IMR-90 (cell line): ENCODE measurements at regions not wholly inside any gene's neighbourhood (a gene's known extent, or its start where the extent isn't known, plus 50 kb on each side); places are given as distances from the start of the nearest gene placed in this dataset.

Experiments
- ATAC-seq: fragments of 200-7000 bp; cut with Tn5 transposase; 2 replicates; pipeline ENCODE4 v1.9.1; 2020; ENCODE audit warnings: low read depth, mild to moderate bottlenecking, moderate library complexity
- BruUV-seq: library from RNA; stranded (reverse); fragments of 400-500 nt; replicated peaks from 2 replicates; lab custom pipeline; 2021; lab: Mats Ljungman, UMichigan
- CTCF ChIA-PET: fragments of 300-600 bp; formaldehyde crosslinking; extraction: SDS; loops from one replicate; lab custom pipeline; 2021; ENCODE audit warnings: antibody characterized with exemption; lab: Yijun Ruan, JAX
- POLR2A ChIA-PET: fragments of 300-600 bp; sonication (Branson Sonifier 250); formaldehyde crosslinking; loops from one replicate; lab custom pipeline; 2022; ENCODE audit warnings: antibody characterized with exemption; ENCODE audit not compliant: unreplicated experiment; lab: Charles Lee
- DNase-seq: peaks from one replicate; pipeline ENCODE4 v3.0.0; 2013
- H2AFZ ChIP-seq: replicated peaks from 2 replicates; pipeline ENCODE3; 2013; ENCODE audit warnings: low read length, mild to moderate bottlenecking; ENCODE audit not compliant: poor library complexity
- H2AK5ac ChIP-seq: 2 replicates; pipeline ENCODE4 v1.6.1; 2013; ENCODE audit warnings: low read depth, low read length, inconsistent platforms
- H2AK9ac ChIP-seq: replicated peaks from 2 replicates; pipeline ENCODE3; 2013; ENCODE audit warnings: mild to moderate bottlenecking, low read depth, low read length, moderate library complexity; ENCODE audit not compliant: poor library complexity
- H2BK120ac ChIP-seq: 2 replicates; pipeline ENCODE4 v1.6.1; 2013; ENCODE audit warnings: low read depth, low read length, inconsistent platforms
- H2BK15ac ChIP-seq: 3 replicates; pipeline ENCODE4 v1.6.1; 2013; ENCODE audit warnings: low read depth, low read length, inconsistent platforms
- H2BK20ac ChIP-seq: 2 replicates; pipeline ENCODE4 v1.6.1; 2013; ENCODE audit warnings: low read depth, mild to moderate bottlenecking, inconsistent platforms, low read length, moderate library complexity
- H2BK5ac ChIP-seq: 2 replicates; pipeline ENCODE4 v1.6.1; 2013; ENCODE audit warnings: mild to moderate bottlenecking, low read depth, low read length, inconsistent platforms; ENCODE audit not compliant: poor library complexity, severe bottlenecking
- H3K14ac ChIP-seq: replicated peaks from 2 replicates; pipeline ENCODE4 v1.6.1; 2013; ENCODE audit warnings: low read depth, low read length, inconsistent platforms
- H3K18ac ChIP-seq: 2 replicates; pipeline ENCODE4 v1.6.1; 2013; ENCODE audit warnings: low read depth, low read length, control low read depth
- H3K23ac ChIP-seq: 2 replicates; pipeline ENCODE4 v1.6.1; 2013; ENCODE audit warnings: low read depth, low read length, inconsistent platforms
- H3K27ac ChIP-seq: 2 replicates; pipeline ENCODE4 v1.5.1; 2013; ENCODE audit warnings: mild to moderate bottlenecking, control low read depth, low read length; ENCODE audit not compliant: insufficient read depth
- H3K27me3 ChIP-seq: 2 replicates; pipeline ENCODE4 v1.6.1; 2013; ENCODE audit warnings: low read length; ENCODE audit not compliant: control insufficient read depth, insufficient read depth
- H3K36me3 ChIP-seq: 2 replicates; pipeline ENCODE4 v1.6.1; 2013; ENCODE audit warnings: low read length, mixed read lengths; ENCODE audit not compliant: control insufficient read depth, insufficient read depth
- H3K4ac ChIP-seq: 2 replicates; pipeline ENCODE4 v1.6.1; 2013; ENCODE audit warnings: low read depth, low read length, inconsistent platforms
- H3K4me1 ChIP-seq: 2 replicates; pipeline ENCODE4 v1.6.1; 2013; ENCODE audit warnings: low read length, mixed read lengths; ENCODE audit not compliant: control insufficient read depth, insufficient read depth
- H3K4me2 ChIP-seq: 2 replicates; pipeline ENCODE4 v1.6.1; 2013; ENCODE audit warnings: low read depth, mild to moderate bottlenecking, control low read depth, low read length, moderate library complexity
- H3K4me3 ChIP-seq: 2 replicates; pipeline ENCODE4 v1.5.1; 2013; ENCODE audit warnings: low read depth, mild to moderate bottlenecking, control low read depth, low read length, moderate library complexity; ENCODE audit not compliant: insufficient read depth
- H3K56ac ChIP-seq: 2 replicates; pipeline ENCODE4 v1.6.1; 2013; ENCODE audit warnings: low read length, inconsistent platforms; ENCODE audit not compliant: insufficient read depth; ENCODE audit errors: extremely low read depth
- H3K79me1 ChIP-seq, 2 experiments: 2 replicates each; pipeline ENCODE4 v1.6.1; 2013; ENCODE audit warnings: low read length in 2 of 2, inconsistent platforms in 1 of 2, low read depth in 1 of 2
- H3K9ac ChIP-seq: 2 replicates; pipeline ENCODE4 v1.6.1; 2013; ENCODE audit warnings: low read depth, low read length, control low read depth
- H3K9me1 ChIP-seq: 2 replicates; pipeline ENCODE4 v1.6.1; 2013; ENCODE audit warnings: low read length, inconsistent platforms; ENCODE audit not compliant: insufficient read depth
- H3K9me3 ChIP-seq: 2 replicates; pipeline ENCODE4 v1.6.1; 2013; ENCODE audit warnings: low read length; ENCODE audit not compliant: control insufficient read depth, insufficient read depth
- H4K20me1 ChIP-seq: 2 replicates; pipeline ENCODE4 v1.6.1; 2013; ENCODE audit warnings: low read length, inconsistent platforms; ENCODE audit not compliant: insufficient read depth
- H4K5ac ChIP-seq: 2 replicates; pipeline ENCODE4 v1.6.1; 2013; ENCODE audit warnings: mild to moderate bottlenecking, low read depth, low read length, control low read depth
- H4K8ac ChIP-seq, 2 experiments: 2 replicates each; pipeline ENCODE4 v1.6.1; 2013; ENCODE audit warnings: low read depth in 2 of 2, low read length in 2 of 2, control low read depth in 1 of 2, inconsistent platforms in 1 of 2
- H4K91ac ChIP-seq: 2 replicates; pipeline ENCODE4 v1.6.1; 2013; ENCODE audit warnings: low read depth, low read length, inconsistent platforms; ENCODE audit not compliant: insufficient read depth
- BHLHE40 ChIP-seq: fragments of 150-350 bp; IDR thresholded peaks from 2 replicates; pipeline ENCODE4 v1.6.1; 2016; ENCODE audit warnings: mild to moderate bottlenecking, low read depth, low read length
- CHD1 ChIP-seq: IDR thresholded peaks from 2 replicates; pipeline ENCODE4 v1.6.1; 2012; ENCODE audit warnings: low read depth, low read length, improper control_type of control experiment
- POLR2A ChIP-seq: IDR thresholded peaks from 2 replicates; pipeline ENCODE4 v1.6.1; 2012; ENCODE audit warnings: mild to moderate bottlenecking, low read depth, low read length
- RAD21 ChIP-seq: IDR thresholded peaks from 2 replicates; pipeline ENCODE4 v1.6.1; 2012; ENCODE audit warnings: low read length, improper control_type of control experiment
- SMC3 ChIP-seq: fragments of 150-350 bp; IDR thresholded peaks from 2 replicates; pipeline ENCODE4 v1.6.1; 2016; ENCODE audit warnings: low read depth, mild to moderate bottlenecking, antibody characterized with exemption, low read length, moderate library complexity
- WGBS, 2 experiments: methylation state at CpG; one replicate each; pipeline versions ENCODE4 v1.1.5 to v1.1.7; 2013; ENCODE audit warnings: missing lambda C conversion rate in 2 of 2; ENCODE audit not compliant: insufficient read length in 1 of 2; ENCODE audit errors: extremely low coverage in 2 of 2; 5-methylcytosine and 5-hydroxymethylcytosine counted together
- dilution Hi-C: fragments of 300-500 bp; cut with HindIII; formaldehyde crosslinking; loops from one replicate; pipeline ENCODE4 v1.14.3; 2018; ENCODE audit warnings: low sequenced_read_pairs; ENCODE audit not compliant: unreplicated experiment
- in situ Hi-C: fragments of 300-500 bp; cut with MboI; formaldehyde crosslinking; loops from 3 replicates; pipeline ENCODE4 v1.14.3; 2019; ENCODE audit warnings: low sequenced_read_pairs, inconsistent platforms, mixed read lengths
- intact Hi-C: fragments of 100-400 bp; cut with micrococcal nuclease; formaldehyde crosslinking; loops from 2 replicates; pipeline ENCODE4 v1.10.0; 2022
- TF ChIP-seq, protein P1 (sequence below): fragments of 150-350 bp; IDR thresholded peaks from 2 replicates; pipeline ENCODE4 v1.6.1; 2017; ENCODE audit warnings: mild to moderate bottlenecking, antibody characterized with exemption, low read length, low read depth
- TF ChIP-seq, protein P2 (sequence below): conservative IDR thresholded peaks from 2 replicates; pipeline ENCODE4 v1.5.1; 2012; ENCODE audit warnings: mild to moderate bottlenecking, low read depth, low read length, improper control_type of control experiment

DNA sequence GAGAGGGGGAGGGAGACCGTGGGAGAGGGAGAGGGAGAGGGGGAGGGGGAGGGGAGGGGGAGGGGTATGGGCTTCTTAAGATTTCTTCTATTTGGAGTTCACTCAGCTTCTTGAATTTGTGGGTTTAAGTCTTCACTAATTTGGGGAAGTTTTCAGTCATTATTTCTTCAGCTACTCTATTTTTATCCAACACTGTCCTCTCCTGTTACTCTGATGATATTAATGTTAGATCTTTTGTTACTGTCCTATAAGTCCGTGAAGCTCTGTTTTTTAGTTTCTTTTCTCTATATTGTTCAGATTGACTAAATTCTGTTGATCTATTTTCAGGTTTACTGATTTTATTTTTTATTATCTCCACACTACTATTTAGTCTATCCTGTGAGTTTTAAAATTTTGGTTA is 351.5 kb upstream of the TPM1 start:
- no peaks in the 10 kb centered on the region for H3K79me1 ChIP-seq
- H3K4me2 ChIP-seq, result no peak overlapping the region
- in situ Hi-C loops, result no loop called here
- no peak overlapping the region for H3K56ac ChIP-seq
- CTCF ChIA-PET, result interaction anchor here (1.1 kb wide), 1 partner anchor 85 kb away, joined by 3 read pairs; no protein-coding TSS in a partner anchor
- H3K9ac ChIP-seq, result no peak overlapping the region
- no peak overlapping the region for H2BK15ac ChIP-seq
- H4K91ac ChIP-seq, result no peak overlapping the region
- no peak overlapping the region for H2BK20ac ChIP-seq
- H3K27me3 ChIP-seq, result no peaks in the 10 kb centered on the region
- BruUV-seq, result no TSS peak
- no peak overlapping the region for H3K4me3 ChIP-seq
- H3K9me3 ChIP-seq, result no peaks in the 10 kb centered on the region
- no peak overlapping the region for H2BK5ac ChIP-seq
- H2AK5ac ChIP-seq, result no peak overlapping the region
- no peak overlapping the region for H3K23ac ChIP-seq
- H3K9me1 ChIP-seq, result peaks cover 4% of the 10 kb centered on the region; the same call in 1 of the 2 replicates
- peaks cover 16% of the 10 kb centered on the region for H3K36me3 ChIP-seq
- POLR2A ChIA-PET, result no interaction called here
- H2AK9ac ChIP-seq, result no peak overlapping the region
- H2BK120ac ChIP-seq, result no peak overlapping the region
- DNase-seq (no peak), ATAC-seq (no peak)
- no peaks in the 10 kb centered on the region for H4K20me1 ChIP-seq
- no peak overlapping the region for H4K5ac ChIP-seq
- H3K4me1 ChIP-seq, result no peaks in the 10 kb centered on the region
- WGBS, 2 experiments, result no CpG with 5 or more reads among the region's 2 CpGs
- H2AFZ ChIP-seq, result no peak overlapping the region
- no peak overlapping the region for H4K8ac ChIP-seq
- dilution Hi-C loops, result no loop called here
- no peak overlapping the region for H3K4ac ChIP-seq
- intact Hi-C loops, result no loop called here
- no peak overlapping the region for H3K18ac ChIP-seq
- H3K27ac ChIP-seq, result no peak overlapping the region
- no peak overlapping the region for H3K14ac ChIP-seq
- TF ChIP-seq SMC3 (0 out of 2 replicates have a peak, but pooled peaks have one; percentile 4), POLR2A (no peak), BHLHE40 (no peak), RAD21 (peak; percentile 18; the same call in 1 of the 2 replicates), CHD1 (no peak)
- TF ChIP-seq, protein P1, sequence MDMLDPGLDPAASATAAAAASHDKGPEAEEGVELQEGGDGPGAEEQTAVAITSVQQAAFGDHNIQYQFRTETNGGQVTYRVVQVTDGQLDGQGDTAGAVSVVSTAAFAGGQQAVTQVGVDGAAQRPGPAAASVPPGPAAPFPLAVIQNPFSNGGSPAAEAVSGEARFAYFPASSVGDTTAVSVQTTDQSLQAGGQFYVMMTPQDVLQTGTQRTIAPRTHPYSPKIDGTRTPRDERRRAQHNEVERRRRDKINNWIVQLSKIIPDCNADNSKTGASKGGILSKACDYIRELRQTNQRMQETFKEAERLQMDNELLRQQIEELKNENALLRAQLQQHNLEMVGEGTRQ, result no peak
- TF ChIP-seq, protein P2, sequence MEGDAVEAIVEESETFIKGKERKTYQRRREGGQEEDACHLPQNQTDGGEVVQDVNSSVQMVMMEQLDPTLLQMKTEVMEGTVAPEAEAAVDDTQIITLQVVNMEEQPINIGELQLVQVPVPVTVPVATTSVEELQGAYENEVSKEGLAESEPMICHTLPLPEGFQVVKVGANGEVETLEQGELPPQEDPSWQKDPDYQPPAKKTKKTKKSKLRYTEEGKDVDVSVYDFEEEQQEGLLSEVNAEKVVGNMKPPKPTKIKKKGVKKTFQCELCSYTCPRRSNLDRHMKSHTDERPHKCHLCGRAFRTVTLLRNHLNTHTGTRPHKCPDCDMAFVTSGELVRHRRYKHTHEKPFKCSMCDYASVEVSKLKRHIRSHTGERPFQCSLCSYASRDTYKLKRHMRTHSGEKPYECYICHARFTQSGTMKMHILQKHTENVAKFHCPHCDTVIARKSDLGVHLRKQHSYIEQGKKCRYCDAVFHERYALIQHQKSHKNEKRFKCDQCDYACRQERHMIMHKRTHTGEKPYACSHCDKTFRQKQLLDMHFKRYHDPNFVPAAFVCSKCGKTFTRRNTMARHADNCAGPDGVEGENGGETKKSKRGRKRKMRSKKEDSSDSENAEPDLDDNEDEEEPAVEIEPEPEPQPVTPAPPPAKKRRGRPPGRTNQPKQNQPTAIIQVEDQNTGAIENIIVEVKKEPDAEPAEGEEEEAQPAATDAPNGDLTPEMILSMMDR, result 0 out of 2 replicates have a peak, but pooled peaks have one; percentile 18
